IMR-90 (cell line): ENCODE measurements at regions not wholly inside any gene's neighbourhood (a gene's known extent, or its start where the extent isn't known, plus 50 kb on each side); places are given as distances from the start of the nearest gene placed in this dataset.

Experiments used
- ATAC-seq: fragments of 200-7000 bp; cut with Tn5 transposase; 2 replicates; pipeline ENCODE4 v1.9.1; 2020; ENCODE audit warnings: low read depth, mild to moderate bottlenecking, moderate library complexity
- BruUV-seq: library from RNA; stranded (reverse); fragments of 400-500 nt; replicated peaks from 2 replicates; lab custom pipeline; 2021; lab: Mats Ljungman, UMichigan
- CTCF ChIA-PET: fragments of 300-600 bp; formaldehyde crosslinking; extraction: SDS; loops from one replicate; lab custom pipeline; 2021; ENCODE audit warnings: antibody characterized with exemption; lab: Yijun Ruan, JAX
- POLR2A ChIA-PET: fragments of 300-600 bp; sonication (Branson Sonifier 250); formaldehyde crosslinking; loops from one replicate; lab custom pipeline; 2022; ENCODE audit warnings: antibody characterized with exemption; ENCODE audit not compliant: unreplicated experiment; lab: Charles Lee
- DNase-seq: peaks from one replicate; pipeline ENCODE4 v3.0.0; 2013
- H2AFZ ChIP-seq: replicated peaks from 2 replicates; pipeline ENCODE3; 2013; ENCODE audit warnings: low read length, mild to moderate bottlenecking; ENCODE audit not compliant: poor library complexity
- H2AK5ac ChIP-seq: 2 replicates; pipeline ENCODE4 v1.6.1; 2013; ENCODE audit warnings: low read depth, low read length, inconsistent platforms
- H2AK9ac ChIP-seq: replicated peaks from 2 replicates; pipeline ENCODE3; 2013; ENCODE audit warnings: mild to moderate bottlenecking, low read depth, low read length, moderate library complexity; ENCODE audit not compliant: poor library complexity
- H2BK120ac ChIP-seq: 2 replicates; pipeline ENCODE4 v1.6.1; 2013; ENCODE audit warnings: low read depth, low read length, inconsistent platforms
- H2BK15ac ChIP-seq: 3 replicates; pipeline ENCODE4 v1.6.1; 2013; ENCODE audit warnings: low read depth, low read length, inconsistent platforms
- H2BK20ac ChIP-seq: 2 replicates; pipeline ENCODE4 v1.6.1; 2013; ENCODE audit warnings: low read depth, mild to moderate bottlenecking, inconsistent platforms, low read length, moderate library complexity
- H2BK5ac ChIP-seq: 2 replicates; pipeline ENCODE4 v1.6.1; 2013; ENCODE audit warnings: mild to moderate bottlenecking, low read depth, low read length, inconsistent platforms; ENCODE audit not compliant: poor library complexity, severe bottlenecking
- H3K14ac ChIP-seq: replicated peaks from 2 replicates; pipeline ENCODE4 v1.6.1; 2013; ENCODE audit warnings: low read depth, low read length, inconsistent platforms
- H3K18ac ChIP-seq: 2 replicates; pipeline ENCODE4 v1.6.1; 2013; ENCODE audit warnings: low read depth, low read length, control low read depth
- H3K23ac ChIP-seq: 2 replicates; pipeline ENCODE4 v1.6.1; 2013; ENCODE audit warnings: low read depth, low read length, inconsistent platforms
- H3K27ac ChIP-seq: 2 replicates; pipeline ENCODE4 v1.5.1; 2013; ENCODE audit warnings: mild to moderate bottlenecking, control low read depth, low read length; ENCODE audit not compliant: insufficient read depth
- H3K27me3 ChIP-seq: 2 replicates; pipeline ENCODE4 v1.6.1; 2013; ENCODE audit warnings: low read length; ENCODE audit not compliant: control insufficient read depth, insufficient read depth
- H3K36me3 ChIP-seq: 2 replicates; pipeline ENCODE4 v1.6.1; 2013; ENCODE audit warnings: low read length, mixed read lengths; ENCODE audit not compliant: control insufficient read depth, insufficient read depth
- H3K4ac ChIP-seq: 2 replicates; pipeline ENCODE4 v1.6.1; 2013; ENCODE audit warnings: low read depth, low read length, inconsistent platforms
- H3K4me1 ChIP-seq: 2 replicates; pipeline ENCODE4 v1.6.1; 2013; ENCODE audit warnings: low read length, mixed read lengths; ENCODE audit not compliant: control insufficient read depth, insufficient read depth
- H3K4me2 ChIP-seq: 2 replicates; pipeline ENCODE4 v1.6.1; 2013; ENCODE audit warnings: low read depth, mild to moderate bottlenecking, control low read depth, low read length, moderate library complexity
- H3K4me3 ChIP-seq: 2 replicates; pipeline ENCODE4 v1.5.1; 2013; ENCODE audit warnings: low read depth, mild to moderate bottlenecking, control low read depth, low read length, moderate library complexity; ENCODE audit not compliant: insufficient read depth
- H3K56ac ChIP-seq: 2 replicates; pipeline ENCODE4 v1.6.1; 2013; ENCODE audit warnings: low read length, inconsistent platforms; ENCODE audit not compliant: insufficient read depth; ENCODE audit errors: extremely low read depth
- H3K79me1 ChIP-seq, 2 experiments: 2 replicates each; pipeline ENCODE4 v1.6.1; 2013; ENCODE audit warnings: low read length in 2 of 2, inconsistent platforms in 1 of 2, low read depth in 1 of 2
- H3K9ac ChIP-seq: 2 replicates; pipeline ENCODE4 v1.6.1; 2013; ENCODE audit warnings: low read depth, low read length, control low read depth
- H3K9me1 ChIP-seq: 2 replicates; pipeline ENCODE4 v1.6.1; 2013; ENCODE audit warnings: low read length, inconsistent platforms; ENCODE audit not compliant: insufficient read depth
- H3K9me3 ChIP-seq: 2 replicates; pipeline ENCODE4 v1.6.1; 2013; ENCODE audit warnings: low read length; ENCODE audit not compliant: control insufficient read depth, insufficient read depth
- H4K20me1 ChIP-seq: 2 replicates; pipeline ENCODE4 v1.6.1; 2013; ENCODE audit warnings: low read length, inconsistent platforms; ENCODE audit not compliant: insufficient read depth
- H4K5ac ChIP-seq: 2 replicates; pipeline ENCODE4 v1.6.1; 2013; ENCODE audit warnings: mild to moderate bottlenecking, low read depth, low read length, control low read depth
- H4K8ac ChIP-seq, 2 experiments: 2 replicates each; pipeline ENCODE4 v1.6.1; 2013; ENCODE audit warnings: low read depth in 2 of 2, low read length in 2 of 2, control low read depth in 1 of 2, inconsistent platforms in 1 of 2
- H4K91ac ChIP-seq: 2 replicates; pipeline ENCODE4 v1.6.1; 2013; ENCODE audit warnings: low read depth, low read length, inconsistent platforms; ENCODE audit not compliant: insufficient read depth
- BHLHE40 ChIP-seq: fragments of 150-350 bp; IDR thresholded peaks from 2 replicates; pipeline ENCODE4 v1.6.1; 2016; ENCODE audit warnings: mild to moderate bottlenecking, low read depth, low read length
- POLR2A ChIP-seq: IDR thresholded peaks from 2 replicates; pipeline ENCODE4 v1.6.1; 2012; ENCODE audit warnings: mild to moderate bottlenecking, low read depth, low read length
- RAD21 ChIP-seq: IDR thresholded peaks from 2 replicates; pipeline ENCODE4 v1.6.1; 2012; ENCODE audit warnings: low read length, improper control_type of control experiment
- WGBS, 2 experiments: methylation state at CpG; one replicate each; pipeline versions ENCODE4 v1.1.5 to v1.1.7; 2013; ENCODE audit warnings: missing lambda C conversion rate in 2 of 2; ENCODE audit not compliant: insufficient read length in 1 of 2; ENCODE audit errors: extremely low coverage in 2 of 2; 5-methylcytosine and 5-hydroxymethylcytosine counted together
- dilution Hi-C: fragments of 300-500 bp; cut with HindIII; formaldehyde crosslinking; loops from one replicate; pipeline ENCODE4 v1.14.3; 2018; ENCODE audit warnings: low sequenced_read_pairs; ENCODE audit not compliant: unreplicated experiment
- in situ Hi-C: fragments of 300-500 bp; cut with MboI; formaldehyde crosslinking; loops from 3 replicates; pipeline ENCODE4 v1.14.3; 2019; ENCODE audit warnings: low sequenced_read_pairs, inconsistent platforms, mixed read lengths
- intact Hi-C: fragments of 100-400 bp; cut with micrococcal nuclease; formaldehyde crosslinking; loops from 2 replicates; pipeline ENCODE4 v1.10.0; 2022

GRCh38 chr1:239221656-239222055 lies 164.7 kb upstream of the CHRM3 start:
- H3K79me1 ChIP-seq: no peaks in the 10 kb centered on the region
- no peak overlapping the region for H3K4ac ChIP-seq
- no peak overlapping the region for H3K56ac ChIP-seq
- H3K27me3 ChIP-seq: no peaks in the 10 kb centered on the region
- H2BK120ac ChIP-seq: no peak overlapping the region
- H2BK15ac ChIP-seq: no peak overlapping the region
- DNase-seq (no peak), ATAC-seq (no peak)
- H3K18ac ChIP-seq: no peak overlapping the region
- dilution Hi-C loops: no loop called here
- H4K8ac ChIP-seq: no peak overlapping the region
- WGBS, 2 experiments: no CpG with 5 or more reads among the region's 2 CpGs
- H3K27ac ChIP-seq: no peak overlapping the region
- H2AK9ac ChIP-seq: no peak overlapping the region
- H3K9ac ChIP-seq: no peak overlapping the region
- in situ Hi-C loops: no loop called here
- H3K9me1 ChIP-seq: no peaks in the 10 kb centered on the region
- no peak overlapping the region for H2AFZ ChIP-seq
- no peaks in the 10 kb centered on the region for H3K4me1 ChIP-seq
- intact Hi-C loops: no loop called here
- no peak overlapping the region for H3K4me2 ChIP-seq
- no peak overlapping the region for H2BK20ac ChIP-seq
- no peak overlapping the region for H3K23ac ChIP-seq
- H3K4me3 ChIP-seq: no peak overlapping the region
- H2AK5ac ChIP-seq: no peak overlapping the region
- no peak for TF ChIP-seq POLR2A
- TF ChIP-seq BHLHE40: no peak
- no peak for TF ChIP-seq RAD21
- H2BK5ac ChIP-seq: no peak overlapping the region
- CTCF ChIA-PET: no interaction called here
- no peaks in the 10 kb centered on the region for H4K20me1 ChIP-seq
- BruUV-seq: no TSS peak
- H3K14ac ChIP-seq: no peak overlapping the region
- no peak overlapping the region for H4K5ac ChIP-seq
- POLR2A ChIA-PET: no interaction called here
- no peak overlapping the region for H4K91ac ChIP-seq
- H3K36me3 ChIP-seq: no peaks in the 10 kb centered on the region
- peaks cover 8% of the 10 kb centered on the region for H3K9me3 ChIP-seq
